Trophoblast cell (in vitro differentiated cells and primary cell): ENCODE measurements at regions not wholly inside any gene's neighbourhood (a gene's known extent, or its start where the extent isn't known, plus 50 kb on each side); places are given as distances from the start of the nearest gene placed in this dataset.

Experiments used
- DNase-seq, 2 donors: peaks; one replicate each; pipeline ENCODE4 v3.0.0-alpha.2; 2016
- H2AFZ ChIP-seq: 2 replicates; pipeline ENCODE4 v1.6.1; 2013; ENCODE audit warnings: low read length, moderate library complexity, mild to moderate bottlenecking; ENCODE audit not compliant: insufficient read depth, poor library complexity
- H2AK5ac ChIP-seq: 2 replicates; pipeline ENCODE4 v1.6.1; 2013; ENCODE audit warnings: mild to moderate bottlenecking, low read length
- H2BK120ac ChIP-seq: 2 replicates; pipeline ENCODE4 v1.6.1; 2013; ENCODE audit warnings: low read length, mild to moderate bottlenecking, moderate library complexity; ENCODE audit not compliant: insufficient read depth, poor library complexity
- H2BK12ac ChIP-seq: 2 replicates; pipeline ENCODE4 v1.6.1; 2013; ENCODE audit warnings: mild to moderate bottlenecking, low read length, moderate library complexity
- H2BK5ac ChIP-seq: 2 replicates; pipeline ENCODE4 v1.6.1; 2013; ENCODE audit warnings: low read length, low read depth, moderate library complexity, mild to moderate bottlenecking; ENCODE audit not compliant: poor library complexity
- H3K14ac ChIP-seq: 2 replicates; pipeline ENCODE4 v1.6.1; 2013; ENCODE audit warnings: mild to moderate bottlenecking, low read length
- H3K18ac ChIP-seq: 2 replicates; pipeline ENCODE4 v1.6.1; 2013; ENCODE audit warnings: mild to moderate bottlenecking, low read length
- H3K23ac ChIP-seq: 2 replicates; pipeline ENCODE4 v1.6.1; 2013; ENCODE audit warnings: low read length
- H3K27ac ChIP-seq: 2 replicates; pipeline ENCODE4 v1.5.1; 2013; ENCODE audit warnings: low read depth, mild to moderate bottlenecking, inconsistent platforms, low read length, moderate library complexity
- H3K27me3 ChIP-seq: 2 replicates; pipeline ENCODE4 v1.6.1; 2013; ENCODE audit warnings: inconsistent platforms, mild to moderate bottlenecking, low read length, moderate library complexity; ENCODE audit not compliant: insufficient read depth
- H3K36me3 ChIP-seq, 2 experiments: 1 replicate in 1 of 2; 2 replicates in 1 of 2; pipeline ENCODE4 v1.6.1; 2013; ENCODE audit warnings: low read length in 2 of 2, mild to moderate bottlenecking in 2 of 2, moderate library complexity in 1 of 2; ENCODE audit not compliant: insufficient read depth in 2 of 2, control insufficient read depth in 1 of 2
- H3K4ac ChIP-seq: 2 replicates; pipeline ENCODE4 v1.6.1; 2013; ENCODE audit warnings: low read depth, mild to moderate bottlenecking, low read length, moderate library complexity
- H3K4me1 ChIP-seq, 2 experiments: 1 replicate in 1 of 2; 2 replicates in 1 of 2; pipeline ENCODE4 v1.6.1; 2013; ENCODE audit warnings: low read length in 2 of 2, mild to moderate bottlenecking in 2 of 2, moderate library complexity in 1 of 2; ENCODE audit not compliant: insufficient read depth in 2 of 2, control insufficient read depth in 1 of 2
- H3K4me2 ChIP-seq: 2 replicates; pipeline ENCODE4 v1.6.1; 2013; ENCODE audit warnings: inconsistent platforms, mild to moderate bottlenecking, low read length, moderate library complexity
- H3K4me3 ChIP-seq: 2 replicates; pipeline ENCODE4 v1.5.1; 2013; ENCODE audit warnings: mild to moderate bottlenecking, low read depth, low read length, inconsistent platforms
- H3K79me1 ChIP-seq: one replicate; pipeline ENCODE4 v1.6.1; 2013; ENCODE audit warnings: low read length
- H3K79me2 ChIP-seq: 2 replicates; pipeline ENCODE4 v1.6.1; 2013; ENCODE audit warnings: low read length, mild to moderate bottlenecking; ENCODE audit not compliant: control insufficient read depth, insufficient read depth, poor library complexity
- H3K9ac ChIP-seq: 2 replicates; pipeline ENCODE4 v1.6.1; 2013; ENCODE audit warnings: mild to moderate bottlenecking, low read length
- H3K9me3 ChIP-seq: 2 replicates; pipeline ENCODE4 v1.6.1; 2013; ENCODE audit warnings: low read depth, mild to moderate bottlenecking, control low read depth, inconsistent platforms, low read length; ENCODE audit not compliant: insufficient read depth
- H4K12ac ChIP-seq: 2 replicates; pipeline ENCODE4 v1.6.1; 2013; ENCODE audit warnings: low read depth, mild to moderate bottlenecking, low read length, moderate library complexity
- H4K8ac ChIP-seq: 2 replicates; pipeline ENCODE4 v1.6.1; 2013; ENCODE audit warnings: low read depth, mild to moderate bottlenecking, low read length, moderate library complexity
- H4K91ac ChIP-seq: one replicate; pipeline ENCODE4 v1.6.1; 2013; ENCODE audit warnings: low read depth, mild to moderate bottlenecking, low read length, moderate library complexity
- WGBS: extraction: QIAGEN DNeasy Blood & Tissue Kit; methylation state at CpG from one replicate; pipeline ENCODE4 v1.1.7; 2013; ENCODE audit warnings: missing lambda C conversion rate; ENCODE audit not compliant: insufficient read length, insufficient coverage; ENCODE audit errors: extremely low coverage; 5-methylcytosine and 5-hydroxymethylcytosine counted together

DNA sequence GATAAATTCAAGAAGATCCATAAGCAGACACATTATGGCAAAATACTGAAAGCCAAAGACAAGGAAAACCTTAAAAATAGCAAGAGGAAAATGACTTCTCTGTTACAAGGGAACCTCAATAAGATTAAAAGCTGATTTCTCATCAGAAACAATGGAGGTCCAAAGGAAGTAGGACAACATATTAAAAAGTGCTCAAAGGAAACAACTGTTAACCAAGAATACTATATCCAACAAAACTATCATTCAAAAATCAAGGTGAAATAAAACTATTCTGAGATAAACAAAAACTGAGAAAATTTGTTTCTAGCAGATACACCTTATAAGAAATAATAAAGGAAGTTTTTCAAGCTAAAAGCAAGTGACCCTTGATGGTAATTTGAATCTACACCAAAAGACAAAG, 314.7 kb upstream of the ROPN1 start:
- Histone ChIP-seq H3K27ac (no peak overlapping the region), H3K9me3 (peaks cover 1% of the 10 kb centered on the region), H3K18ac (no peak overlapping the region), H4K91ac (no peak overlapping the region), H3K9ac (no peak overlapping the region), H3K4me2 (no peak overlapping the region), H3K4me1 (peaks cover 0 to 2% of the 10 kb centered on the region in 2 experiments), H3K79me2 (no peaks in the 10 kb centered on the region), H2BK5ac (no peak overlapping the region), H3K27me3 (no peaks in the 10 kb centered on the region), H2BK12ac (no peak overlapping the region), H3K4ac (no peak overlapping the region), H2AFZ (no peak overlapping the region), H4K8ac (no peak overlapping the region), H4K12ac (no peak overlapping the region), H3K14ac (no peak overlapping the region), H3K79me1 (no peaks in the 10 kb centered on the region), H2BK120ac (no peak overlapping the region), H2AK5ac (no peak overlapping the region), H3K36me3 (peaks cover 0 to 2% of the 10 kb centered on the region in 2 experiments), H3K4me3 (no peak overlapping the region), H3K23ac (no peak overlapping the region)
- DNase-seq = no peak

DNA sequence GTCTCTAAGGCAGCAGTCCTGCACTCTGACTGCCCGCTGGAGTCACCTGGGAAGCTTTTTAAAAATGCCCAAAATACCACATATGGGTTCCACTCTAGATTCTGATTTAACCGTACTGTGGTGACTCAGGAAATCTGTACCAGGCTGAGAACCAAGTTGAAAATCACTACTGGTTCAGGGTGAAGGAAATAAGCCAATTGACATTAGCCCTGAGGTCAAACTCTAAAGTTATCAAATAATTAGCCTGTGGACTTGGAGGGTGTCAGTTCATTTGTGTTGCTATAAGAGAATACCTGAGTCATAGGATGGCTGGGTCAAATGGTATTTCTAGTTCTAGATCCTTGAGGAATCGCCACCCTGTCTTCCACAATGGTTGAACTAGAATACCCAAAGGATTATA, 321.7 kb upstream of the ROPN1 start:
- Histone ChIP-seq H3K4me2 (no peak overlapping the region), H3K79me2 (no peaks in the 10 kb centered on the region), H2AFZ (no peak overlapping the region), H3K36me3 (peaks cover 0 to 2% of the 10 kb centered on the region in 2 experiments), H3K18ac (no peak overlapping the region), H3K4me1 (peaks cover 4 to 7% of the 10 kb centered on the region in 2 experiments), H4K8ac (no peak overlapping the region), H3K9ac (no peak overlapping the region), H3K27ac (no peak overlapping the region), H3K27me3 (no peaks in the 10 kb centered on the region), H2BK5ac (no peak overlapping the region), H2AK5ac (no peak overlapping the region), H3K9me3 (no peaks in the 10 kb centered on the region), H3K14ac (no peak overlapping the region), H2BK12ac (no peak overlapping the region), H3K4me3 (no peak overlapping the region), H3K79me1 (no peaks in the 10 kb centered on the region), H3K23ac (no peak overlapping the region), H2BK120ac (no peak overlapping the region), H3K4ac (no peak overlapping the region), H4K91ac (no peak overlapping the region), H4K12ac (no peak overlapping the region)
- no CpG with 5 or more reads among the region's 3 CpGs for WGBS
- no peak for DNase-seq

DNA sequence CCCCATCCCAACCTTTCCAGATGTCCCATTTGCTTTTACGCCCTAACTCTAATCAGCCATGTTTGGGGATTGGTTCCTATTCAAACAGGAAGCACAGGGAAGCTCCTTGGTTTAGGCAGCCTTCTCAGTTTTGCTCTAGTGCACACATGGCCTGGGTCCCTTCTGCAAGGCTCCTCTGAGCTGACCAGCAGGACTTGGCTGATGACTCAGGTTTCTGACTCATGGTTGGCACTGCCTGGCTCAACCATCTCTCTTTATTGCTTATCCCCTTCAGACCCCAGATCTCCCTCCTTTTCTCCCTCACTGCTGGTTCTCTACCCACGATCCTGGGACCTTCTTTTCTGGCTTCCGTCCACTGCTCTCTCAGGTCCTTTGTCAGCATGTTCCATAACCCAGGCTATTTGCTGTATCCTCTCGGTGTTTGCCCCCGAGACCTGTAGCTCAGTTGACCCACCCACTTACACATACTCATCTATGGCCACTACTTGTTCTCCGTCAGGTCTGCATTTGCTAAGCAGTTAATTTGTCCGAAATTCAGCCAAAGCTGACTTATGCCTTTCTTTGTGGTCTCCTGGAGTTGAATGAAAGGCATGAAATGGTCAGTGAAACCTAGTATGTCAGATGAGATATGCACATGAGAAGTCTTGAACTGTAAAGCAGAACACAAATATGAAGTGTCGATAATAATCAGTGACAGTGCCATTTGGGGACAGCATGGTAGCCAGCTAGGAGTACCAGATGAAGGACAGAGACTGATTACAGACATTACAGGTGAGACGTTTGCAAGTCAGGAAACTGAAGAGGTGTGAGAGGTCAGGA, 323.5 kb upstream of the ROPN1 start:
- no peak overlapping the region for H2AK5ac ChIP-seq
- no peak overlapping the region for H3K4ac ChIP-seq
- H4K12ac ChIP-seq = no peak overlapping the region
- no peaks in the 10 kb centered on the region for H3K9me3 ChIP-seq
- H3K4me1 ChIP-seq = peaks cover 4 to 7% of the 10 kb centered on the region in 2 experiments
- no peak overlapping the region for H4K91ac ChIP-seq
- peak in 1 of 2 donors; percentile 31 for DNase-seq
- H3K14ac ChIP-seq = no peak overlapping the region
- no peak overlapping the region for H2AFZ ChIP-seq
- H3K79me2 ChIP-seq = no peaks in the 10 kb centered on the region
- H2BK120ac ChIP-seq = no peak overlapping the region
- no peak overlapping the region for H3K4me3 ChIP-seq
- no CpG with 5 or more reads among the region's 9 CpGs for WGBS
- no peak overlapping the region for H3K27ac ChIP-seq
- no peak overlapping the region for H3K23ac ChIP-seq
- H2BK5ac ChIP-seq = no peak overlapping the region
- peaks cover 0 to 2% of the 10 kb centered on the region in 2 experiments for H3K36me3 ChIP-seq
- H2BK12ac ChIP-seq = no peak overlapping the region
- no peaks in the 10 kb centered on the region for H3K27me3 ChIP-seq
- H3K4me2 ChIP-seq = no peak overlapping the region
- no peak overlapping the region for H3K9ac ChIP-seq
- H4K8ac ChIP-seq = no peak overlapping the region
- no peaks in the 10 kb centered on the region for H3K79me1 ChIP-seq
- no peak overlapping the region for H3K18ac ChIP-seq

DNA sequence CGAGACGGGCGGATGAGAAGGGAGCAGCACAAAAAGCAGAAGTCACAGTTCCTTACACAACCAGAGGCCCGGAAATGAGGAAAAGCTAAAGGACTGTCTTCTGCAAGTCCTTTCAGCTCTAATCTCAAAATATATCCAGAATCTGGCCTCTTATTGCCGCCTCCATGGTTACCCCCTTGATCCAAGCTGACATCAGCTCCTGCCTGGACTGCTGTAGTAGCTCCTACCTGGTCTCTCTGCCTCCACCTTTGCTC, 324.0 kb upstream of the ROPN1 start:
- H3K79me2 ChIP-seq = no peaks in the 10 kb centered on the region
- H3K4ac ChIP-seq = no peak overlapping the region
- H3K4me1 ChIP-seq = peaks cover 4 to 7% of the 10 kb centered on the region in 2 experiments
- H3K9ac ChIP-seq = no peak overlapping the region
- H3K18ac ChIP-seq = no peak overlapping the region
- H3K27ac ChIP-seq = no peak overlapping the region
- no peak overlapping the region for H4K91ac ChIP-seq
- WGBS = no CpG with 5 or more reads among the region's 5 CpGs
- no peak overlapping the region for H2BK120ac ChIP-seq
- peaks cover 0 to 2% of the 10 kb centered on the region in 2 experiments for H3K36me3 ChIP-seq
- no peaks in the 10 kb centered on the region for H3K27me3 ChIP-seq
- H3K14ac ChIP-seq = no peak overlapping the region
- no peak overlapping the region for H4K12ac ChIP-seq
- no peak overlapping the region for H4K8ac ChIP-seq
- H3K4me3 ChIP-seq = no peak overlapping the region
- DNase-seq = no peak
- H3K23ac ChIP-seq = peak overlapping the region; percentile 49
- H3K4me2 ChIP-seq = no peak overlapping the region
- H3K79me1 ChIP-seq = no peaks in the 10 kb centered on the region
- no peaks in the 10 kb centered on the region for H3K9me3 ChIP-seq
- no peak overlapping the region for H2AFZ ChIP-seq
- no peak overlapping the region for H2AK5ac ChIP-seq
- no peak overlapping the region for H2BK12ac ChIP-seq
- H2BK5ac ChIP-seq = no peak overlapping the region
